ENCODE measurements at regions not wholly inside any gene's neighbourhood (a gene's known extent, or its start where the extent isn't known, plus 50 kb on each side); places are given as distances from the start of the nearest gene placed in this dataset.

DNA sequence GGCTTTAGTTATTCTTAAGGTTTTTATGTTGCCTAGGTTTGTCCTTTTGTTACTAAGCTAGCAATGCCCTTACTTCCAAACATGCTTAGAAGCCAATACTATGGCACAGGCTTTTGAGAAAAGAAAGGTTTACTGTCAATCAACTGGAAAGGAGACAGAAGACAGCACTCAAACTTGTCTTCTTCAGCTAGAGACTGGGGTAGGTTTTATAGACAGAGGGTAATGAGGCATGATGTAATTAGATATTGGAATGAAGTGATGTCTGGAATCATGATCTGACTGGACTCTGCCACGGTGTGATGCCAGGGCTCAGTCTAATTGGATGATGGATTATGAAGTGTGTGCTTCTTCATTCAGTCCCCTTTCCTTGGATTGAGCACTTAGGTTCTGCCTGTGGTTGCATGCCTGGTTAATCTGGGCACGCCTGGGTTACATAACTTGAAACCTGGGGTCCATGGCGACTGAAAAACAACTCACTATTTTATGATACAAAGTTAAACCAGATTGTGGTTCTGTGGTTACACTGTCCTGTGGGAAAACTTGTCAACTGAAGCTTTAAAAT lies 625.8 kb downstream of the BRINP3 start:
- Histone ChIP-seq H3K36me3 (ENCODE audit: insufficient read depth, low read length) (no peaks in the 10 kb centered on the region), H3K27ac (ENCODE audit: low read depth, low read length, poor library complexity, severe bottlenecking) (no peak overlapping the region), H3K4me1 (ENCODE audit: insufficient read depth, low read length, poor library complexity, severe bottlenecking) (no peaks in the 10 kb centered on the region), H3K9me3 (ENCODE audit: low read length) (no peaks in the 10 kb centered on the region), H3K9me2 (ENCODE audit: insufficient read depth, low read length) (no peaks in the 10 kb centered on the region), H2AFZ (ENCODE audit: low read length) (no peak overlapping the region), H3K4me3 (ENCODE audit: low read depth, low read length, poor library complexity, severe bottlenecking) (no peak overlapping the region), H3K79me2 (ENCODE audit: insufficient read depth, low read depth, low read length) (no peaks in the 10 kb centered on the region), H4K20me1 (ENCODE audit: insufficient read depth, low read length) (no peaks in the 10 kb centered on the region), H3K4me2 (ENCODE audit: low read length) (no peak overlapping the region)
- ChIA-PET CTCF (ENCODE audit: unreplicated experiment) (no interaction called here), POLR2A (no interaction called here)
- TF ChIP-seq EZH2phosphoT487 (IDR thresholded peaks at IDR 0.05; ENCODE audit: borderline replicate concordance, low read depth, low read length), result no peak
- TF ChIP-seq, protein P1, sequence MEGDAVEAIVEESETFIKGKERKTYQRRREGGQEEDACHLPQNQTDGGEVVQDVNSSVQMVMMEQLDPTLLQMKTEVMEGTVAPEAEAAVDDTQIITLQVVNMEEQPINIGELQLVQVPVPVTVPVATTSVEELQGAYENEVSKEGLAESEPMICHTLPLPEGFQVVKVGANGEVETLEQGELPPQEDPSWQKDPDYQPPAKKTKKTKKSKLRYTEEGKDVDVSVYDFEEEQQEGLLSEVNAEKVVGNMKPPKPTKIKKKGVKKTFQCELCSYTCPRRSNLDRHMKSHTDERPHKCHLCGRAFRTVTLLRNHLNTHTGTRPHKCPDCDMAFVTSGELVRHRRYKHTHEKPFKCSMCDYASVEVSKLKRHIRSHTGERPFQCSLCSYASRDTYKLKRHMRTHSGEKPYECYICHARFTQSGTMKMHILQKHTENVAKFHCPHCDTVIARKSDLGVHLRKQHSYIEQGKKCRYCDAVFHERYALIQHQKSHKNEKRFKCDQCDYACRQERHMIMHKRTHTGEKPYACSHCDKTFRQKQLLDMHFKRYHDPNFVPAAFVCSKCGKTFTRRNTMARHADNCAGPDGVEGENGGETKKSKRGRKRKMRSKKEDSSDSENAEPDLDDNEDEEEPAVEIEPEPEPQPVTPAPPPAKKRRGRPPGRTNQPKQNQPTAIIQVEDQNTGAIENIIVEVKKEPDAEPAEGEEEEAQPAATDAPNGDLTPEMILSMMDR (conservative IDR thresholded peaks at IDR 0.05; ENCODE audit: low read length), result no peak
- DNase-seq (ENCODE audit: low spot score), result no peak
- intact Hi-C loops (cut with micrococcal nuclease; ENCODE audit: unreplicated experiment), result no loop called here
- BruUV-seq (replicated peaks), result no TSS peak

DNA sequence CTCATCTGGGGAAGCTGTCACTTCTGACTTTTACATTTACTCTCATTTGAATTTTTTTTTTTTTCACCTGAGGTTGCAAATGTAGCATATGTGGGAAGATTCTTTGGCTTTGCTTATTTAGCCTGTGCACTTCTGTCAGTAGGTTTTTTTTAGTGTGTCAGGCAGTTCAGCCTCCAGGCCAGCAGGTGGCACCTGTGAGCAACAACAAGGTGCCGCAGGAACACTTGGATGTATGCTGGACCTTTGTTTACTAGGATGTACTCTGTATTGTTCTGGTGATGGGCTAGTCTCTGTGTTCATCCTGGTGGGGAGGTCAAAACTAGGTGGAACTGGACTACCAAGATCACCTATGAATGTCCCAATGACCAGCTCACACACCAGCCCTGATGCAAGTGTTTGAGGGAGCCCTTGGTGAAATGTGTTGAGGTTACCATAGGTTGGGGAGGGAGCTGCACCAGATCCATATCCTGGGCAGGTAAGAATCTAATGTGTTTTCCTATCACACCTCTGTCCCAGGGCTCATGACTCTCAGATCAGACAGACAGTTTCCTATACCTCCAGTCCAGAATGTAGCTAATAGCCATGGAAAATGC lies 618.2 kb downstream of the BRINP3 start:
- intact Hi-C loops (cut with micrococcal nuclease; ENCODE audit: unreplicated experiment), result loop anchor here (2.0 kb wide), 1 partner anchor 577 kb away; no protein-coding TSS in a partner anchor
- H3K36me3 ChIP-seq (ENCODE audit: insufficient read depth, low read length), result no peaks in the 10 kb centered on the region
- H2AFZ ChIP-seq (ENCODE audit: low read length), result no peak overlapping the region
- H3K4me2 ChIP-seq (ENCODE audit: low read length), result no peak overlapping the region
- peak; percentile 43 for DNase-seq (ENCODE audit: low spot score)
- TF ChIP-seq, protein P1 (conservative IDR thresholded peaks at IDR 0.05; ENCODE audit: low read length), result peak; percentile 92
- TF ChIP-seq EZH2phosphoT487 (IDR thresholded peaks at IDR 0.05; ENCODE audit: borderline replicate concordance, low read depth, low read length), result no peak
- no peaks in the 10 kb centered on the region for H3K79me2 ChIP-seq (ENCODE audit: insufficient read depth, low read depth, low read length)
- no peaks in the 10 kb centered on the region for H3K9me2 ChIP-seq (ENCODE audit: insufficient read depth, low read length)
- no peaks in the 10 kb centered on the region for H3K4me1 ChIP-seq (ENCODE audit: insufficient read depth, low read length, poor library complexity, severe bottlenecking)
- H3K4me3 ChIP-seq (ENCODE audit: low read depth, low read length, poor library complexity, severe bottlenecking), result no peak overlapping the region
- H4K20me1 ChIP-seq (ENCODE audit: insufficient read depth, low read length), result no peaks in the 10 kb centered on the region
- no peaks in the 10 kb centered on the region for H3K9me3 ChIP-seq (ENCODE audit: low read length)
- POLR2A ChIA-PET, result no interaction called here
- no peak overlapping the region for H3K27ac ChIP-seq (ENCODE audit: low read depth, low read length, poor library complexity, severe bottlenecking)
- CTCF ChIA-PET (ENCODE audit: unreplicated experiment), result no interaction called here
- no TSS peak for BruUV-seq (replicated peaks)

DNA sequence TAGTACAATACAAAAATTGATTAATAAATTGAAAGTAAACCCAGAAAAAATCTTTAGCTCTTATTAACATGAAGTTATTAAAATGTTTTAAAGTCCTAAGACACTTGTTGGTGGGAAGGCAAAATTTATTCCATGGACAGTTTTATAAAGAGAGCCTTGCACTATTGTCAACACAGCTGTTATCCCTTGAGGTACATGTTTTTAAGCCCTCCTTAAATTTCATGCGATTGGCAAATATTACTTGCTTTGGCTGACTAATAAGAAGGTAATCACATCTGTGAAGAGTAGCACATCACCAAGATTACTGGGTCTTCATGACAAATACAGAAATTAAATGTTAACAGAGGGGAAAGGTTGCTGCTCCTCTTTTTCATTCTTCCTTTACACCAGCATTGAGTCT lies 611.1 kb downstream of the BRINP3 start:
- ChIA-PET POLR2A (no interaction called here), CTCF (ENCODE audit: unreplicated experiment) (no interaction called here)
- H3K4me3 ChIP-seq (ENCODE audit: low read depth, low read length, poor library complexity, severe bottlenecking), result no peak overlapping the region
- DNase-seq (ENCODE audit: low spot score), result no peak
- H4K20me1 ChIP-seq (ENCODE audit: insufficient read depth, low read length), result no peaks in the 10 kb centered on the region
- no peaks in the 10 kb centered on the region for H3K9me3 ChIP-seq (ENCODE audit: low read length)
- TF ChIP-seq, protein P1 (conservative IDR thresholded peaks at IDR 0.05; ENCODE audit: low read length), result no peak
- TF ChIP-seq EZH2phosphoT487 (IDR thresholded peaks at IDR 0.05; ENCODE audit: borderline replicate concordance, low read depth, low read length), result no peak
- H3K27ac ChIP-seq (ENCODE audit: low read depth, low read length, poor library complexity, severe bottlenecking), result no peak overlapping the region
- intact Hi-C loops (cut with micrococcal nuclease; ENCODE audit: unreplicated experiment), result no loop called here
- no peaks in the 10 kb centered on the region for H3K9me2 ChIP-seq (ENCODE audit: insufficient read depth, low read length)
- H3K36me3 ChIP-seq (ENCODE audit: insufficient read depth, low read length), result no peaks in the 10 kb centered on the region
- no peaks in the 10 kb centered on the region for H3K4me1 ChIP-seq (ENCODE audit: insufficient read depth, low read length, poor library complexity, severe bottlenecking)
- no peak overlapping the region for H3K4me2 ChIP-seq (ENCODE audit: low read length)
- BruUV-seq (replicated peaks), result no TSS peak
- no peak overlapping the region for H2AFZ ChIP-seq (ENCODE audit: low read length)
- no peaks in the 10 kb centered on the region for H3K79me2 ChIP-seq (ENCODE audit: insufficient read depth, low read depth, low read length)

All from OCI-LY7 (cell line).